GM13977 (cell line): ENCODE measurements at regions not wholly inside any gene's neighbourhood (a gene's known extent, or its start where the extent isn't known, plus 50 kb on each side); places are given as distances from the start of the nearest gene placed in this dataset.
A peak's percentile ranks its signal among the peaks of the same experiment; 100 is the strongest.

ENCODE experiments used
- DNase-seq: peaks from one replicate; pipeline ENCODE4 v3.0.0; 2012; ENCODE audit warnings: low spot score
- in situ Hi-C: fragments of 300-500 bp; cut with MboI; formaldehyde crosslinking; loops from one replicate; pipeline ENCODE4 v1.12.0; 2022; ENCODE audit warnings: low sequenced_read_pairs, low pct_unique_long_range_greater_than_20kb, mixed read lengths, inconsistent platforms; ENCODE audit not compliant: unreplicated experiment
- TF ChIP-seq, protein P1 (sequence below): IDR thresholded peaks from 2 replicates; pipeline ENCODE4 v1.5.1; 2012; ENCODE audit warnings: mild to moderate bottlenecking, control low read depth; ENCODE audit not compliant: insufficient read depth; ENCODE audit errors: extremely low read depth, missing control alignments

DNA sequence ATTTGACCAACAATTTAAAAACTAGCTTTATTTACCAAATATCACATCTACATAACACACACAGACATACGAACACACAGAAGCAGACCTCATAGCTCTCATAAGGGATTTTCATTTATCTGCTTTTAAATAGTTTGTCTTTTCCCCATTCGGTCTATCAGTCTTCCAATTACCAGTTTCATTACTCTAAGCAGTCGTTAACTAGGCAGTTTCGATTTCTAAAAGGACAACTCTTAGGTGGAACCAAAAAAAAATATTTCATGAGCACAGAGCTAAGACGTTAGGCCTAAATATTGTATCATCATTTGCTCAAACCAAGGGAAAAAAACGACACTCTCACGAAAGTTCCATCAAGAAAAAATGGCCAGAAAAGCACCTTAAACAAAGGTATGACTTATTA, 228.4 kb downstream of the SPANXN1 start:
- in situ Hi-C loops, result no loop called here
- DNase-seq, result no peak
- TF ChIP-seq, protein P1, sequence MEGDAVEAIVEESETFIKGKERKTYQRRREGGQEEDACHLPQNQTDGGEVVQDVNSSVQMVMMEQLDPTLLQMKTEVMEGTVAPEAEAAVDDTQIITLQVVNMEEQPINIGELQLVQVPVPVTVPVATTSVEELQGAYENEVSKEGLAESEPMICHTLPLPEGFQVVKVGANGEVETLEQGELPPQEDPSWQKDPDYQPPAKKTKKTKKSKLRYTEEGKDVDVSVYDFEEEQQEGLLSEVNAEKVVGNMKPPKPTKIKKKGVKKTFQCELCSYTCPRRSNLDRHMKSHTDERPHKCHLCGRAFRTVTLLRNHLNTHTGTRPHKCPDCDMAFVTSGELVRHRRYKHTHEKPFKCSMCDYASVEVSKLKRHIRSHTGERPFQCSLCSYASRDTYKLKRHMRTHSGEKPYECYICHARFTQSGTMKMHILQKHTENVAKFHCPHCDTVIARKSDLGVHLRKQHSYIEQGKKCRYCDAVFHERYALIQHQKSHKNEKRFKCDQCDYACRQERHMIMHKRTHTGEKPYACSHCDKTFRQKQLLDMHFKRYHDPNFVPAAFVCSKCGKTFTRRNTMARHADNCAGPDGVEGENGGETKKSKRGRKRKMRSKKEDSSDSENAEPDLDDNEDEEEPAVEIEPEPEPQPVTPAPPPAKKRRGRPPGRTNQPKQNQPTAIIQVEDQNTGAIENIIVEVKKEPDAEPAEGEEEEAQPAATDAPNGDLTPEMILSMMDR, result no peak

DNA sequence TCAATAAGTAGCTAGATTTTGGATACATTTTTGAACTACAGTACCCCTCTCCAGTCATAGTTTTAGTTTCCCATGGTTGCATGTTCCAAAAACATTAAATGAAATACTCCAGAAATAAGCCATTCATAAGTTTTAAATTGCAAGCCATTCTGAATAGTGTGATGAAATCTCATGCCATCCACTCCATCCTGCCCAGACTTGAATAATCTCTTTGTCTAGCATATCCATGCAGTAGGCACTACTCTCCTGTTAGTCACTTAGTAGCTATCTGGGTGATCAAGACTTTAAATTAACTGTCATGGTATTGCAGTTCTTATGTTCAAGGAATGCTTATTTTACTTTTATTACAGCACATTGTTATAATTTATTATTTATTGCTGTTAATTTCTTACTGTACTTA, 237.4 kb downstream of the SPANXN1 start:
- DNase-seq, result no peak
- TF ChIP-seq, protein P1, result no peak
- in situ Hi-C loops, result no loop called here

DNA sequence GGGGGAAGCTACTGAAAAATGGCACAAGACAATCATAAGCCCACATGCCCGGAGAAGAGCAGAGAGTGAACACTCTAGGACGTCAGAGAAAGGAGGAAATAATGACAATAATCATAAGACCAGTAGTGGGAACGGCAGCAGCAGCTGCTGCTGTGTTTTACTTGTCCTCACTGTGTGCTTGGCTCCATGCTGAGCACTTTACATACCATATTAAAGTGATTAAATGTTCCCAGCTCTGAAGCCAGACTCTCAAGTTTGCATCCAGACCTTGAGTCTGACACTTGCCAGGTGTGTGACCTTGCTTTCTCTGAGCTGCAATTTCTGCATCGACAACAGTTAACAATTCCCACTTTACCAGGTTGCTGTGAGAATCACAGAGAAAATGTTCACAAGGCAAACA, 255.4 kb downstream of the SPANXN1 start:
- in situ Hi-C loops, result no loop called here

DNA sequence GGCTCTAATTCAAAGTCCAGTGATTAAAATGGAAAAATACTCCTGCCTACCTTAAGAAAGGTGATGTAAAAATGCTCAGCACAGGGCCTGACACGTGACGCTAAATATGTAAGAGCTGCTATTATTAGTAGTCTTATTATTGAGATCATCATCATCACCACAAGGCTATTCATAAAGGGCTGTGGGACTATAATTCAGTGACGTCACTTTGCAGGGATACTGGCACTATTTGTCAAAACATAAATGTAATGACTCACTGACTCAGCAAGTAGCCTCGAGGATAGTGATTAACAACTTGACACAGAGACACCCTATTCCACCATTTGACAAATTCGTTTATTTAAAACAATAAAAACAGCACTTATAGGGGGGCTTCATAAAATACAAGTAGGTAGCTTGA, 258.9 kb downstream of the SPANXN1 start:
- in situ Hi-C loops, result no loop called here
- TF ChIP-seq, protein P1, result no peak
- no peak for DNase-seq

More for the DNA sequence above, 255.4 kb downstream of the SPANXN1 start:
- no peak for DNase-seq
- TF ChIP-seq, protein P1, result no peak

DNA sequence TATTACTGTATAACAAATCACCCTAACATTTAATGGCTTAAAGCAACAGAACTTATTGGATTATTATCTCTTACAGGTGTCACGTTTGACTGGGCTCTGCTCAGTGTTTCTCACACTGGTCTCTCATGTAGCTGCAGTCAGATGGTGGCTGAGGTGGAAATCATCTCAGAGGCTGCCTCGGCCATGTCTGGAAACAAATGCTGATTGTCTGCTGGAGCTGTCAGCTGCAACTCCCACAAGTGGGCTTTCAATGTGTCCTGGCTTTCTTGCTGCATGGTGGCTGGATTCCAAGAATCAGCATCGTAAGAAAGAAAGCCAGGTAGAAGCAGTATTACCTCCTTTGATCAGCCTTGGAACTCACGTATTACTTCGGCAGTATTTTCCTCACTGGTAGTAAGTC, 277.6 kb downstream of the SPANXN1 start:
- DNase-seq, result no peak
- in situ Hi-C loops, result no loop called here
- TF ChIP-seq, protein P1, result no peak

DNA sequence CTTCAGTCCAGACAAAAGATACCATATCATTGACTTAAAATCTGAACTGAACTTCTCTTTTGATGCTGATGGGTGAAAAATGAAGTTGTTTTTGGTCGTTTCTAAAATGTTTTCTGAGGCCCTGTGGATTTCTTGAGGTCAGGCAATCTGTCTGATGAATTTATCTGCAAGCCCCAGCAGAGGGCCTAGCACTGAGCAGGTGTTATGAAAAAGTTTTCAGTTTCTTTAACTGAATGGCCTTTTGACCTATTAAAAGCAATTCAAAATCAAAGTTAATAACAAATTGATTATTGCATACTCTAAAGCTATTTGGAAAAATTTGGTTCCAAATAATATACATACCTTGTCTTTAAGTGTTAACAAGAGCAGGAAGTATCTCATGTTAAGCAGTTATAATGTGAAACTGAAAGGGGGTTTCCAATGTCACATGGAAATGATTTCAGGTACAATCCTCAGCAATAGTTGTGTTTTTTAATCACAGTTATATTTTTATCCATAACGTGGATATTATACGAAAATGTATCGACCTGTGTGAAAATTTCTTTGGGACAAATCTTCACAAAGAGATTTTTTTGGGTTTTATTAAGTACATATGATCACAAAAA, 285.0 kb downstream of the SPANXN1 start:
- in situ Hi-C loops, result no loop called here
- TF ChIP-seq, protein P1, result no peak
- DNase-seq, result peak; percentile 9
